B cell (primary cell): ENCODE measurements at regions not wholly inside any gene's neighbourhood (a gene's known extent, or its start where the extent isn't known, plus 50 kb on each side); places are given as distances from the start of the nearest gene placed in this dataset.

Experiments
- EZH2 ChIP-seq: IDR thresholded peaks from 2 replicates; pipeline ENCODE4 v1.6.1; 2012; ENCODE audit warnings: borderline replicate concordance, low read depth, mild to moderate bottlenecking, moderate library complexity, low read length; ENCODE audit not compliant: insufficient read depth, poor library complexity, severe bottlenecking
- TF ChIP-seq, protein P1 (sequence below): fragments of 200-600 bp; IDR thresholded peaks from one replicate; pipeline ENCODE4 v1.8.0; 2022; ENCODE audit warnings: antibody characterized with exemption, mild to moderate bottlenecking

- TF ChIP-seq, protein P1, sequence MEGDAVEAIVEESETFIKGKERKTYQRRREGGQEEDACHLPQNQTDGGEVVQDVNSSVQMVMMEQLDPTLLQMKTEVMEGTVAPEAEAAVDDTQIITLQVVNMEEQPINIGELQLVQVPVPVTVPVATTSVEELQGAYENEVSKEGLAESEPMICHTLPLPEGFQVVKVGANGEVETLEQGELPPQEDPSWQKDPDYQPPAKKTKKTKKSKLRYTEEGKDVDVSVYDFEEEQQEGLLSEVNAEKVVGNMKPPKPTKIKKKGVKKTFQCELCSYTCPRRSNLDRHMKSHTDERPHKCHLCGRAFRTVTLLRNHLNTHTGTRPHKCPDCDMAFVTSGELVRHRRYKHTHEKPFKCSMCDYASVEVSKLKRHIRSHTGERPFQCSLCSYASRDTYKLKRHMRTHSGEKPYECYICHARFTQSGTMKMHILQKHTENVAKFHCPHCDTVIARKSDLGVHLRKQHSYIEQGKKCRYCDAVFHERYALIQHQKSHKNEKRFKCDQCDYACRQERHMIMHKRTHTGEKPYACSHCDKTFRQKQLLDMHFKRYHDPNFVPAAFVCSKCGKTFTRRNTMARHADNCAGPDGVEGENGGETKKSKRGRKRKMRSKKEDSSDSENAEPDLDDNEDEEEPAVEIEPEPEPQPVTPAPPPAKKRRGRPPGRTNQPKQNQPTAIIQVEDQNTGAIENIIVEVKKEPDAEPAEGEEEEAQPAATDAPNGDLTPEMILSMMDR: no peak
- no peak for TF ChIP-seq EZH2
These were observed 1306.2 kb upstream of the PCDH20 start for GRCh38 chr13:62721893-62722292.
